ENCODE measurements at regions not wholly inside any gene's neighbourhood (a gene's known extent, or its start where the extent isn't known, plus 50 kb on each side); places are given as distances from the start of the nearest gene placed in this dataset.
"Not testable (repeated sequence)": the region's sequence is repeated elsewhere in the genome, so short reads cannot be mapped to it uniquely, and the experiment has no call there.

DNA sequence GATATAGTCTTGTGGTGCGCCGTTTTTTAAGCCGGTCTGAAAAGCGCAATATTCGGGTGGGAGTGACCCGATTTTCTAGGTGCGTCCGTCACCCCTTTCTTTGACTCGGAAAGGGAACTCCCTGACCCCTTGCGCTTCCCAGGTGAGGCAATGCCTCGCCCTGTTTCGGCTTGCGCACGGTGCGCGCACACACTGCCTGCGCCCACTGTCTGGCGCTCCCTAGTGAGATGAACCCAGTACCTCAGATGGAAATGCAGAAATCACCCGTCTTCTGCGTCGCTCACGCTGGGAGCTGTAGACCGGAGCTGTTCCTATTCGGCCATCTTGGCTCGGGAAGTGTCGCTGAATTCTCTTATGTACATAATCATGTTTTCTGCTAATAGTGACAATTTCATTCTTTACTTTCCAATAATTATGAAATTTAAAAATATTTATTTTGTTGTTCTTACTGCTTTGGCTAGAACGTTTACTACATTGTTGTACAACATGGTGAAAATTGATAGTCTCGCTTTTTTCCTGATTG lies 61.2 kb upstream of the MINDY3 start:
- not testable (repeated sequence) for DNase-seq (ENCODE audit: low spot score)

DNA sequence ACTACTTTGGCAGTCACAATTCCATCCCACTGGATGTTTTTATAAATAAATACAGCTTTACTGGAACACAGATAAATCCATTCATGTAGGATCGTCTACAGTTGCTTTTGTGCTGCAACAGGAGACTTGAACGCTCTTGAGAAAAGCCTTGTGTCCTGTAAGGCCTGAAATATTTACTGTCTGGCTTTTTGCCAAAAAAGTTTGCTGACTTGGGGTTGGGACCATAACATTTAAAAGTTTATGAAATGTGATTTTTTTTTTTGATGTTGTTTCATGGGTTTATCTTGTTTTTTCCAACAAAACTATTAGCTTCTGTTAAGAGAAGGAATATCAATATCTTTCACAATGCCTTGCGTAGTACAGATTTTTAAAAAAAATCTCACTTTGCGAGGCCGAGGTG lies 71.1 kb upstream of the MINDY3 start:
- no peak for DNase-seq (ENCODE audit: low spot score)

DNA sequence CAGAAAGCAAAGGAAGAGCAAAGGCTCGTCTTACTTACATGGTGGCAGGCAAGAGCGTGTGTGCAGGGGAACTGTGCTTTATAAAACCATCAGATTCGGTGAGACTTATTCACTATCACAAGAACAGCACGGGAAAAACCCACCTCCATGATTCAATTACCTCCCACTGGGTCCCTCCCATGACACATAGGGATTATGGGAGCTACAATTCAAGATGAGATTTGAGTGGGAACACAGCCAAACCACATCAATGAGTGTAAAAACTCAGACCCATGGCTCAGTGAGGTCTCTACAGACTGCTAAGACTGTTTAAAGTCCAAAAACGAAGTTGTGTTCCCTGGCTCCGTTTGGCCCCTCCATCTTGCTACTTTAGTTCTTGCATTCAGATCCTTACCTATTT lies 79.2 kb upstream of the MINDY3 start:
- not testable (repeated sequence) for DNase-seq (ENCODE audit: low spot score)

- DNase-seq (ENCODE audit: low spot score), result no peak
Observed at GRCh38 chr10:15943426-15943825, 83.1 kb upstream of the MINDY3 start.

DNA sequence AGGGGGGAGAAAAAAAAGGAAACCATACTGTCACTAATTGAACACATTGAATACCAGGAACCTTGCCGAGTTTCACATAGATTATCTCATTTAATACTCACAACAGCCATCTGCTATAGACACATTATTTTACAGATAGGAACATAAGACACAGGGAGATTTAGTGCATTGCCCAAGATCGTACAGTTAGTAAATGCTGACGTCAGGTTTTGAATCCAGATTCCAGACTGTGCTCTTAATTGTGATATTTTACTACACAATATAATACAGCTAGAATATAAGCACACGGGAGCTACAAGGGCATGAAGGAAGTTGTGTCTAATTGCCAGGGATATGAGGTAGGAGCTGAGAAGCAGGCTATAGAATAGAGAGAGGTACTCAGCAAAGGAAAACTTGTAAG lies 93.9 kb upstream of the MINDY3 start:
- no peak for DNase-seq (ENCODE audit: low spot score)

DNA sequence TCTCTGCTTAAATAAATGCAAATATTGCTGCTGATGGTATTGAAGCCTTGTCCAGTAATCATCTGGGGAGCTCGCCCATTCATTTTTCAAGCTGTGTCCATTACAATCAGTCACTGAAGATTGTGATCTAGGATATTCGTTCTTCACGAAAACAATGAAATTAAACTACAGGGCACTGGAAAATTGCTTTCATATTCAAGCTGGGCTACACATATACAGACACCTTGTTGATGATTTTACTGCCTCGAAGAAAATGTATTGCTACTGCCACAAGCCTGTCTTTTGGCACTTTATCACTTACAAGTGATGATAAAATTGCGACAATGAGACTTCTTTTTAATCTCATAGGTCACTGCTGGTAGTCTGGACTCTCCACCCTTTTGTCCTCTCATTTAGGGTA lies 100.0 kb upstream of the MINDY3 start:
- DNase-seq (ENCODE audit: low spot score), result no peak

DNA sequence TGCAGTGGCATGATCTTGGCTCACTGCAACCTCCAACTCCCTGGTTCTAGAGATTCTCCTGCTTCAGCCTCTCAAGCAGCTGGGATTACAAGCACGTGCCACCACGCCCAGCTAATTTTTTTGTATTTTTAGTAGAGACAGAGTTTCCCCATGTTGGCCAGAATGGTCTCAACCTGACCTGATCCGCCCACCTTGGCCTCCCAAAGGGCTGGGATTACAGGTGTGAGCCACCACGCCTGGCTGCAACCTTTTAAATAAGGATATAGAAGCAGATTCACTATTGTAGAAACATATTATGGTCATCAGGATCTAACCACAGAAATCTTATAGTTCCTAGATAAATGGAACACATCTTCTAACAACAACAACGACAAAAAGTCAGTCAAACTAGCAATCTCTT lies 112.4 kb upstream of the MINDY3 start:
- DNase-seq (ENCODE audit: low spot score), result not testable (repeated sequence)

DNA sequence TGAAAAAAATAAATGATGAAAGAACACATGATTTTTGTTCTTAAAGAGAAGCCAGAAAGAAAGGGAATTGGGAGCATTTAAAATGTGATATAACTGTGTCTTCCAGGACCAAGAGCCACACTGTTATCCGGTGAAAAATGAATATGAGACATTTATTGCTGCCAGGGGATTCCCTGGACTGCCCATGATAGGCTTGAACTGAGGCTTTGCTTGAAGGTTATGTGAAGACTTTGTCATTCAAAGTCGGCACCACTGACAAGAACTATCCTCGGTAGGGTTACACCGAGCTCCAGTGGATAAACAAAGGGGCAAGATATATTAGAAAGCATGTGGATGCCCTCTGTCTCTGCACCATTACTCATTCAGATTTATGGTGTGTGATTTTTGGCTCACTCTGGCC lies 125.4 kb upstream of the MINDY3 start:
- no peak for DNase-seq (ENCODE audit: low spot score)

DNA sequence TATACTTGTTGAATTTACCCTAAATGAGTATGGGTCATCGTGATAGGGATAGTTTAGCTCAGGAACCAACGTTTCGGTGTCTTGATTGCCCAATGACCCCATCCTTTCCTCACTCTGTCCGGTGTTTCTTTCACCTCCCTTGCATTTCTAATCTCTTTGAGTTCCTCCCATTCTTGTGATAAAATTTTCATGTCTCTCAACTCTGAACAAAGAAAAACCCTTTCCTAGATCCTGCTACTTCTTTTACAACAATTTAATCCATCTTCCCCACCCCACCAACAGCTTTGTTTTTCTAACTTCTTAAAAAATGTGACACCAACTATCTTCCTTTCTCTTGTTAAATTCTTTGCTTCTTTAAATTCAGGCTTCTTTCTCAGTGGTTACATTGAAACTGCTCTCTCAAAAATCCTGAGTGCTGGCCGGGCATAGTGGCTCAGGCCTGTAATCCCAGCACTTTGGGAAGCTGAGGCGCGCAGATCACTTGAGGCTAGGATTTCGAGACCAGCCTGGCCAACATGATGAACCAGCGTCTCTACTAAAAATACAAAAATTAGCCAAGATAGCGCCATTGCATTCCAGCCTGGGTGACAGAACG lies 130.3 kb upstream of the MINDY3 start:
- DNase-seq (ENCODE audit: low spot score), result no peak

DNA sequence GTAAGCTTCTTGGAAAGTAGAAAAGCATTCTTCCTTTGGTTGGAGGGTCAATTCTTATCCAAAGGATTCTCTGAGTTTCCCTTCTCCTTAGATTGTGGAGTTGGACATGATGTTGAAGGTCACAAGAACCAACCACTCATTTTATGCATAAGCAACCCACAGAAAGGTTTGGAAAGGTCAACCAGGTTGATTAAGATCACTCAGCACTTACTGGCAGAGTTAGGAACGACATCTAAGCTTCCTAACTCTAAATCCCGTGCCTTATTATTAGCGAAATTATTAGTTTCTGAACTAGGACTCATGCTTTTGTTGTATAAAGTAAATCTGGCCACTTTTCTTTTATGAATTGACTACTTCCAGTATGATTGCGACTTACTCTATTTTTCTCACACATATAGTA lies 137.0 kb upstream of the MINDY3 start:
- DNase-seq (ENCODE audit: low spot score), result no peak

DNA sequence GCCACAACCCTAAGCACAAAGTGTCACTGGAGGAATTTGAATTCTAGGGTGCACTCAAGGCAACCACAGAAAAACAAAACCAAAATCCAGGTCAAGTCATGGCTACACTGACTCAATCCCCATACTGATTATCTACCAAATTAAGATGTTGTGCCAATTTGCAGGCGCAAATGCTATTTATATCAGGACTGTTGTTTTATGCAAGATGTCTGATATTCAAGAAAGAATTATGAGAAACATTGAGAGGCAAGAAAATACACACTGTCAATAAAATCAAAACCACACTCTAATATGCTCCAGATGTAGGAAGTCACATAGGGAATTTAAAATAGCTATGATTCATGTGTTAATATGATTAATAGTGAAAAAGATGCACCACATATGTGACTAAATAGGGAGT lies 141.3 kb upstream of the MINDY3 start:
- no peak for DNase-seq (ENCODE audit: low spot score)

- no peak for DNase-seq (ENCODE audit: low spot score)
Observed at GRCh38 chr10:16009785-16010184, 149.5 kb upstream of the MINDY3 start.

DNA sequence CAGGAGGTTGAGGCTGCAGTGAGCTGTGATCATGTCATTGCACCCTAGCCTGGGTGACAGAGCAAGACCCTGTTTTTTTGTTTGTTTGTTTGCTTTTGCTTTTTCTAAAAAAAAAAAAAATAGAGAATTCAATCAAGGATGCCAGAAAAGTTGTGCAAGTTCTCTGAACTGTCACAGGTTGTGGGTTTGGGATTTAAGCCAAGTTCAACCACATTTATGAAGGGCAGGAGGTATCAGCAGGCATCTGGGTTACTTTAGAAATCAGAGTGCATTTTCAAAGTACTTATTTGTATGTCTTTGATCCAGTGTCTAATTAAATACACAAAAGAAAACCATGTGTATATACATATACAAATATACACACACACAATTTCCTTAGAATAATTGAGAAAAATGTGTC lies 151.2 kb upstream of the MINDY3 start:
- no peak for DNase-seq (ENCODE audit: low spot score)

GRCh38 chr10:16014469-16014868 lies 154.2 kb upstream of the MINDY3 start:
- DNase-seq (ENCODE audit: low spot score), result no peak

DNA sequence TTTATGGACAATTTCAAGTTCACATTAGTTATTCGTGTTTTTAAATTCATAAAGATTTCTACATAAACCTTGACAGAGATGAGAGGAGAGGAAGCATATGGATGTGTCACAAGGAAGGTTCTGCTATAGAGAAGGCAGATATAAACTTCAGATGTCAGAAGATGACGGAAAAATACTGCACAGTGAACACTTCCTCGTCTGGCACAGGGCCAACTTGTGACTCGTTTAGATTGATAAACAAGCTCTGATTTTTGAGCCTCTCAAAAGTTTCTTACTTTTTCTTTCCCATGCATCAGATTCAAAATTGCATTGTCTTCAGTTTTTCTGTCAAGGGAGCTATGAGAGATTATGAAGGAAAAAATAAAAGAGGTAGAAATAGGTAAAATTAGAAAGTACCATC lies 156.4 kb upstream of the MINDY3 start:
- no peak for DNase-seq (ENCODE audit: low spot score)

DNA sequence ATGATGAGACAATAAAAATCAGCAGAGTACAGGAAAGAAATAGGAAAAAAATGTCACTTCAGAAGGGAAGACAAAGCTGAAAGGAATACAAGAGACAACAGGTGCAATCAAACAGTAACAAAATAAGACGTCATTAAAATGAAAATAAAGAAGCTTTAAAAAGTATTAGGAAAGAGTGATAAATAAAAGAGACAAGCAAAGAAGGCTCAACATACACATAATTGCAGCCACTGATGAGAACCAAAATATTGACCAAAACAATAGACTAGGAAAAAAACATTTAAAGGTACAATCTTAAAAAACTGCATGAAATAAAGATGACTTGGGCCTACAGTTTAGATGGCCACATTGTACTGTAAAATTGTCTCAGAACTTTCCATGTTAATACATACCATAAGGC lies 160.5 kb upstream of the MINDY3 start:
- DNase-seq (ENCODE audit: low spot score), result no peak

GRCh38 chr10:16026832-16027231 lies 166.5 kb upstream of the MINDY3 start:
- not testable (repeated sequence) for DNase-seq (ENCODE audit: low spot score)

- DNase-seq (ENCODE audit: low spot score), result no peak
Observed at GRCh38 chr10:16030562-16030961, 170.3 kb upstream of the MINDY3 start.

DNA sequence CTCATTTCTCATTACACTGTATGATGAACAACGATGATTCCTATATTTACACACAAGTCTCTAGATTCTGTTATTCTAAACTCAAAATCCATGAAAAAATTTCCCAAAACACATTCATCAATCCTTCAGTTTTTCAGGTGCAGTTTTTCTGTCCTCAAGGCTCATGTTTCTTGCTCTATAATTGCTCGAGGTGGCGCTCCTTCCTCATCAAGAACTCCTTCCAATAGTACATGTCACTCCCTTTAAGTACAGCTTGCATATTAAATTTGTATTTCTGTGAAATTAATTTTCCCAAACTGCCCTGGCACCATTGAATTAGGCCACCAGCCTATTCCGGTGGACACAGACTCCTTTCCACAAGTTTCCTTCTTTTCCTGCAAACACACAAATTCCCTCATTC lies 188.7 kb upstream of the MINDY3 start:
- no peak for DNase-seq (ENCODE audit: low spot score)

- DNase-seq (ENCODE audit: low spot score), result no peak
Observed at GRCh38 chr10:16049782-16050181, 189.5 kb upstream of the MINDY3 start.

DNA sequence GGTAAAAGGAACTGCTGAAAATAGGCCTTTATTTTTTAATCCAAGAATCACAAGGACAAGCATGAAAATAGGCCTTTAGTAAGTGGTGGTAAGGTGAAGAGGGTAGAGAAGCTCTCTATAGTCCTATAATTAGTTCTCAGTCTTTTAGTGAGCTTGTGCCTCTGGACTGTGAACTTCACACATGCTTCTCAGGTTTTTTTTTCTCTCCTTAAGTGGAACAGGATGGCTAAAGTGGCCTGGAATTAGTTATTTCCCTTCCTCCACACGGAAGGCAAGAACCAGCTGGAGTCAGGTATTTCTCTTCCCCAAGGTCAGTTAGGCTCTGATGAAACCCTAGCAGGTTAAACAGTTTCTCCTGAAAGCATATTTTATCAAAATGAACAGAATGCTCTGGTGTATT lies 203.0 kb upstream of the MINDY3 start:
- no peak for DNase-seq (ENCODE audit: low spot score)

DNA sequence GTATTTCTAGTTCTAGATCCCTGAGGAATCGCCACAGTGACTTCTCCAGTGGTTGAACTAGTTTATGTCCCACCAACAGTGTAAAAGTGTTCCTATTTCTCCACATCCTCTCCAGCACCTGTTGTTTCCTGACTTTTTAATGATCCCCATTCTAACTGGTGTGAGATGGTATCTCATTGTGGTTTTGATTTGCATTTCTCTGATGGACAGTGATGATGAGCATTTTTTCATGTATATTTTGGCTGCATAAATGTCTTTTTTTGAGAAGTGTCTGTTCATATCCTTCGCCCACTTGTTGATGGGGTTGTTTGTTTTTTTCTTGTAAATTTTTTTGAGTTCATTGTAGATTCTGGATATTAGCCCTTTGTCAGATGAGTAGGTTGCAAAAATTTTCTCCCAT lies 223.2 kb upstream of the MINDY3 start:
- DNase-seq (ENCODE audit: low spot score), result not testable (repeated sequence)

- DNase-seq (ENCODE audit: low spot score), result no peak
Observed at GRCh38 chr10:16105082-16105481, 244.8 kb upstream of the MINDY3 start.
